NCI-H2171 (cell line): ENCODE measurements at regions not wholly inside any gene's neighbourhood (a gene's known extent, or its start where the extent isn't known, plus 50 kb on each side); places are given as distances from the start of the nearest gene placed in this dataset.

ENCODE experiments used
- DNase-seq: peaks from one replicate; lab custom pipeline; 2025; lab: John Stamatoyannopoulos, UW

DNA sequence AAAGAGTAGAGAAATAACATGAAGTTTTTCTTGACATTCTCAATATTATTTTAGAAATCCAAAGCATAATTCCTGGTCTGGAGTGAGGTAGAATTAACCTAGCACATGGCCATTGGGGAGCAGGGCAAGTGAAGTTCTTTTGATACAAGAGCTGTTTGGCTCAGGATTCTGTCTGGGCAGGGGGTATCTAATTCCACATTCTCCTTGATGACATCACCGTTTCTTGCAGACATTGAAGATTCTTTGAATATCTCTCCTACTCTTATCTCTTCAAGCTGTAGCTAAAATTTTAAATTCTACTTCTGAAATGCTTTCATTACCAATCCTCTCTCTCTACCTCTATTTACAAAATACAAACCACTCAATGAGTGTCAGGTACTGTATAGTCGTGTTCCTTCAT, 138.2 kb upstream of the TENM4 start:
- no peak for DNase-seq

DNA sequence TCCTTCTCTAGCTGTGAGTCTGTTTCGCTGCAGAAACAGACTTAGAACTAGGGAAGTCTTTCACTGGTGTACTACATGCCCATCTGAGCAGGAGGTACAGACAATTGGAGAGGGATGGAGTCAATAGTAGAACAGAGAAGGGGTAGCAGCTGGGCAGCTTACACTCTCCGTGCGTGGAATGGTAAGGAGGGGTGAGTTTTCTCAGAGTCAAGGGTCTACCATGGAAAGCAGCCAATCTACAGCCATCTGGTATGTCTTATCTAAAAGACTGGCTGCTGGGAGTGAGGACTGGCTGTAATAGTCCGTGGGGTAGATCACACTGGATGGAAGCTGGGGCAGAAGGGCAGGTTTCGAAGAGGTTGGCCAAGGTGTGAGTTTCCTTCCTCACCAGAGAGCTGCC, 137.3 kb upstream of the TENM4 start:
- peak; percentile 65 for DNase-seq

DNA sequence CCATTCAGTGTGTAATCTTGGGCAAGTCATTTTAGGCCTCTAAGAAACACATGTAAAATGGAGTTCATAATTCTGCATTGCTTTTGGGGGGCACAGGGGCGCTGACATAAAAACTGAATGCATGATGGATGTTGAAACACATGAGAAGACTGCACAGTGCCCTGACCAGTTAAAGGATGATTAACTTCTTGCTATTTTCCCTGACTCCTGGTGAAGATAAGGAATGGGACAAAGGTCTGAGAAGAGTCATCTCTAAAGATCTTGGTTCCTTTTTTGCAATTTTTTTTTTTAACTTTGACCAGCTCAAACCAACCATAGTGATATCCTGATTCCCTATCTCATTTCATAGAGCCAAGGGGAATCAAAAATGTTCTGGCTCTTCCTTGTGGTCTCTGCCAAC, 134.9 kb upstream of the TENM4 start:
- DNase-seq: no peak

DNA sequence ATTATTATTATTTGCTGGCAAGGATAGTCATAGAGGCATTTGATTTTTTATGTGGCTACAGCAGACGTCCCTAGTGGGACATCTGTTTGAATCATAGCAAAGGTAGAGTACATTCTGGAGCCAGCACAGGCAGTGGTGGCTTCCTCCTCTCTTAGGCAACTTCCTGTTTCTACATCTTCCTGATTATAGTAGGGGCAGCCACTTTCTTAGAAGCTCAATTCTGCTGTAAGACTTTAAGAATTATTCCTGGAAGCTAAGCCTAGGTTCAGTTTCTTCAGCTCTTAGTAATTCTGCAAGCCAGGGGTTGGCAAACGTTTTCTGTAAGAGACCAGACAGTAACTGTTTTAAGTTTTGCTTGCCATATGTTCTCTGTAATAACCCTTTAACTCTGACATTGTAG, 129.3 kb upstream of the TENM4 start:
- DNase-seq: no peak

- no peak for DNase-seq
These were observed 123.6 kb upstream of the TENM4 start for GRCh38 chr11:79564288-79564925.

- no peak for DNase-seq
These were observed 120.7 kb upstream of the TENM4 start for GRCh38 chr11:79561496-79561895.

GRCh38 chr11:79550809-79551208, 110.0 kb upstream of the TENM4 start:
- DNase-seq: no peak

DNA sequence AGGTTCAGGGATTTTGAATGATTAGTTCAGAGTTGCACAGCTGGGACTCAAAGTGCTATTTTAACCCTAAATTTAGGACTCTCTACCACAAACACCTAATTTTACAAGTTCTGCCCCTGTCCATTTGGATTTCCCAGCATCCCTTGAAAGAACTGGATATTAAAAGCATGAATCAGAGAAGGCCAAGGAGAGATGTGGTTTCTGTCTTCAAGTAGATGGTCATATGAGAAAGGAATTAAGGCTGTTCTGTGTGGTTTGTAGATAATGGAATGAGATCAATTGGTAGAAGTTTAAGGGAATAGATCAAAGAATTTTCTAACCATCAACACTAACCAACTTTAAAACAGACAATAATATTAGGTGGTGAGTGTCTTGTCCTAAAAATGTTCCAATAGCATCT, 106.4 kb upstream of the TENM4 start:
- no peak for DNase-seq

GRCh38 chr11:79546351-79546750, 105.5 kb upstream of the TENM4 start:
- DNase-seq: no peak

- DNase-seq: no peak
These were observed 103.5 kb upstream of the TENM4 start for GRCh38 chr11:79544361-79544760.

- no peak for DNase-seq
These were observed 102.3 kb upstream of the TENM4 start for GRCh38 chr11:79543101-79543500.

DNA sequence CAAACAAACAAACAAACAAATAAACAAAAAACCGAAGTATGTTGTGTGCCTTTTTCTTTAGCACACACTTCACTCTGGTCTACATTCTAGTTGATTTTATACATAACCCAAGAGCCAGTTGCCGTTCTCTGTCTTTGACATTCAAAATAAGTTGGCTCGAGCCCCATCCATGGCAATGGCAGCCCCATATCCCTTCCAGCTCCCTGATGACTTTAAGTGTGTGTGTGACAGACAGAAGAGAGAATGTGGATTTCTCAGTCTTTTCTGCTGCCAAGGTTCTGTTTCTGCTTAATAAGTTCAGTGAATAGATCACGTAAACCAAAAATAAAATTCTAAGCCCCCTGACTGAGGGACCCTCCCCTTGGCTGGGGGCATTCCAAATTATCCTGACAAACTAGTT, 100.6 kb upstream of the TENM4 start:
- no peak for DNase-seq

- peak; percentile 11 for DNase-seq
These were observed 97.9 kb upstream of the TENM4 start for GRCh38 chr11:79538775-79539174.

DNA sequence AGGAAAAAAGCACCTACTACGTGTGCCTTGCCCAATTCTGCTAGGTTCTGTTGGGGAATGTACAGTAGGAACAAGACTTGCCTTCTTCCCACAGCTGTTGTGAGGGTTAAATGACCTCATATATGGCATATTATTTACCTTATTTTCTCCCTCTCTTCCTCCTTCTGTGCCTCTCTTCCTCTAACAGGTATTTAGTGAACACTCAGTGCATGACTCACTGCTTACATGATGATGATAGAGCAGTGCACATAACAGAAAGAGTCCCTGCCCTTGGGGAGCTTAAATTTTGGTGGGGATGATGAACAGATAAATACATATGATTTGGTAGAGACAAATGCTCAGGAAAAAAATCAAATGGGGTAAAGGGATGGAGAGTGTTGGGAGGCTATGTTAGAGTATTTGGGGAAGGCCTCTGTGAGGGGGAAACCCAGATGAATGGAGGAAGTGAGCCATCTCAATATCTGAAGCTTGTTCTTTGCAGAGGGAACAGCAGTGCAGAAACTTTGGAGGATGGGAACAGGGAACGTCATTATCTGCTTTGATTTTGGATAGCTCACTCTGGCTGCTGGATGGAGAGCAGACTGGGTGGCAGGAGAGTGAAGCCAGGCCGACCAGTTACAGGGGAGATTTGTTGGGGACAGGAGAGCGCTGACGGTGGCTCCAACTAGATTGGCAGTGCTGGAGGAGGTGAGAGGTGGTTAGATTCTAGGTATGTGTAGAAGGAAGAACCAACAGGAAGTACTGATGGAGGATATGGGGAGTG, 95.5 kb upstream of the TENM4 start:
- DNase-seq: no peak

DNA sequence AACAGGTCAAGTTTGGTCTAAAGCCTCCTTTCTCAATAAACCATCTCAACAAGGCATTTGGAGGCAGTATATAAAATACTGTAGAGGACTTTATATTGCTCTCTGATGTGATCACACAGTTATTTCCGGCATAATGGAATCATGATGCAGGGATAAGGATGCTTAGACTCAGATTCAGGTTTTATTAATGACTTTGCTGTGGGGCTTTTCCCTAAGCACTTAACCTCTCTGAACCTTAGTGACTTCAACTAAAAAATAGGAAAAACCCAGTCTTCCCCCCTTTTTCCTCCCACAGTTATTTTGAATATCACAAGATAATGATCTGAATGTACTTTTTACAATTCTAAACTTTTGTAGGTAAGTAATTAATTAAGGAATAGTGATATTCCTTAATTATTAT, 94.8 kb upstream of the TENM4 start:
- no peak for DNase-seq

- DNase-seq: no peak
These were observed 84.4 kb upstream of the TENM4 start for GRCh38 chr11:79525257-79525656.

DNA sequence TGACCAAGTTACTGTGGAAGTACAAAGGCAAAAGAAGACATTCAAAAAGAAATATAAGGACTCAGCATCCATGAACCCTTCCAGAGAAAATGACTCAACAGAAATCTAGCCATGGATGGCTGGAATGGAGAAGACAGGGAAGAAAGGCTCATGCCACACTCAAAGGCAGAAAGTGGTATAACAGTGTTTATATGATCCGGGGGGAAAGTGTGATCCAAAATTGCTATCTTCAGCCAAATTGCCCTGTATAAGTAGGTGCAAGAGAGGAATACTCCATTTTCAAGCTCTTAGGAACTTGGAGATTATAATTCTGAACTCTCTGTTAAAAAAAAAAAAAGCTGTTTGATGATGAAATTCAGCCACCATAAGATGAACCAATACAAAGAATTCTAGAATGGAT, 81.8 kb upstream of the TENM4 start:
- DNase-seq: no peak

DNA sequence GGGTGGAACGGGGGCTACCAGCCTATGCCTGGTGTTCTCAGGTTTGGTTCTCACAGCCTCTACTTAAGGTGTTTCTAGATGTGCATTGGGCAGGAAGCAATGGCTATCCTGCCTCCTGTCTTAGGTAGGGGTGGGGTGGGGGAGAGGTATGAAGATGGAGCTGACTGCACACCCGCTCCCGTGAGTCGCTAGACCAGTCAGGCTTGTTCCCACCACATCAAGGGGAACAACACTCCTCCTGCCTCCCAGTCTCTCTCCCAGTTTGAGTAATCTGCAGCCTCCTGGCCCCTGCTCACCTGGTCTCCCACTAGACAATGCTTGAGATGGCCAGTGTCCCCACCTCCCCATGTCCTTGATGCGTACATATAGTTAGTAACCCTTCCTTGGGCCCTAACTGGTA, 79.3 kb upstream of the TENM4 start:
- DNase-seq: no peak

GRCh38 chr11:79515781-79516180, 75.0 kb upstream of the TENM4 start:
- no peak for DNase-seq

- DNase-seq: no peak
These were observed 73.9 kb upstream of the TENM4 start for GRCh38 chr11:79514695-79515094.

DNA sequence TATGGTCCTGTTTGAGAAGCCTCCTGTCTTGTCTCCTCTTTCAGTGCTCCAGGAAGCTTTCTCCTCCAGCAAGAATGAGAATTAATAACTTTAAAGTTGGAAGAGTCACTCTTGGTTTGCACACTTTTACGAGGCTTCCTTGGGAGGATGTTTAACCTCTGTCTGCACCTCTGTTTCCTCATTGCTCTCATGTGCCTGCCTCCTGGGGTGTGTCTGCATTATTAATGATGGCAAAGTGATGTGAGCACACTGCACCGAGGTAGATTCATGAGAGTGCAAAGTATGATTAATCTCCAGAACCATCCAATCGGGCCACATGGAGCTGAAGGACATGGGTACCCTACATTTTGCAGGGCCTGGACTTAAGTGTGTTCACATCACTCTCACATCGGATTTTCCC, 73.5 kb upstream of the TENM4 start:
- DNase-seq: no peak

GRCh38 chr11:79512706-79513469, 72.1 kb upstream of the TENM4 start:
- no peak for DNase-seq

DNA sequence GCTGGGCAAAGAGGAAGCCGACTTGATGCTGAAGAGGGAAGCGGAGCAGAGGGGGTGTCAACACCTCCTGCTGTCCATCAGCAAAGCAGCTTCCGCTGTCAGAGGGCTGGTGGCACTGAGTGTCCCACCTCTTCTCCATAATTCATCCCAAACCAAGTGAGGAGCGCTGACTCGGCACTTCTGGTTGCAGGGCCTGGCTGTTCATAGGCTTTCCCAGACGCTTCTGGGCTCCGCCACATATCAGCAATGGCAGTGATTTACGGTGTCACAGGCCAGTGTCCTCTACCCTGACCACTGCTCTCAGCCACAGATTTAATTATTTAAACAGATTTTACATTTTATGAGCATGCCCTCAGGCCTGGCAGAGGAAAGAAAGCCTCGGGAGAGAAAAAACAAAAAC, 70.1 kb upstream of the TENM4 start:
- DNase-seq: no peak
